GM23338 (cell line): ENCODE measurements at regions not wholly inside any gene's neighbourhood (a gene's known extent, or its start where the extent isn't known, plus 50 kb on each side); places are given as distances from the start of the nearest gene placed in this dataset.

ENCODE experiments used
- ATAC-seq: fragments of 200-7000 bp; cut with Tn5 transposase; 3 replicates; pipeline ENCODE4 v1.9.1; 2020
- DNase-seq: peaks from one replicate; pipeline ENCODE4 v3.0.0-alpha.2; 2015; ENCODE audit warnings: low spot score
- H2AFZ ChIP-seq: fragments of 200-600 bp; sonication (generic); 2 replicates; pipeline ENCODE4 v1.8.0; 2016; ENCODE audit warnings: antibody characterized with exemption, mild to moderate bottlenecking, moderate library complexity
- H3F3A ChIP-seq: fragments of 200-600 bp; sonication (generic); replicated peaks from 2 replicates; pipeline ENCODE4 v1.8.0; 2017; ENCODE audit warnings: antibody characterized with exemption, mixed run types, low read depth
- H3K27ac ChIP-seq: fragments of 200-600 bp; sonication (generic); 2 replicates; pipeline ENCODE4 v1.6.1; 2016; ENCODE audit warnings: low read depth
- H3K27me3 ChIP-seq: fragments of 200-600 bp; sonication (generic); 2 replicates; pipeline ENCODE4 v1.8.0; 2016; ENCODE audit warnings: mild to moderate bottlenecking, mixed run types, moderate library complexity; ENCODE audit not compliant: insufficient read depth
- H3K36me3 ChIP-seq: fragments of 200-600 bp; sonication (generic); 2 replicates; pipeline ENCODE4 v1.8.0; 2016; ENCODE audit warnings: mild to moderate bottlenecking; ENCODE audit not compliant: insufficient read depth
- H3K4me1 ChIP-seq: fragments of 200-600 bp; sonication (generic); 2 replicates; pipeline ENCODE4 v1.8.0; 2016; ENCODE audit warnings: mild to moderate bottlenecking, moderate library complexity; ENCODE audit not compliant: insufficient read depth
- H3K4me2 ChIP-seq: fragments of 200-600 bp; sonication (generic); 2 replicates; pipeline ENCODE4 v1.7.1; 2017; ENCODE audit warnings: mixed run types
- H3K4me3 ChIP-seq: fragments of 200-600 bp; sonication (generic); 2 replicates; pipeline ENCODE4 v1.6.1; 2016; ENCODE audit warnings: mixed run types
- H3K79me2 ChIP-seq: fragments of 200-600 bp; sonication (generic); replicated peaks from 2 replicates; pipeline ENCODE4 v1.8.0; 2017; ENCODE audit warnings: mild to moderate bottlenecking; ENCODE audit not compliant: insufficient read depth
- H3K9me2 ChIP-seq: fragments of 200-600 bp; sonication (generic); 2 replicates; pipeline ENCODE4 v1.8.0; 2017; ENCODE audit not compliant: insufficient read depth
- H4K20me1 ChIP-seq: fragments of 200-600 bp; sonication (generic); replicated peaks from 2 replicates; pipeline ENCODE4 v1.8.0; 2017; ENCODE audit warnings: mild to moderate bottlenecking; ENCODE audit not compliant: insufficient read depth
- H3K27ac Mint-ChIP-seq: 2 replicates; pipeline ENCODE4 v1.8.0; 2020; ENCODE audit warnings: inconsistent platforms, mild to moderate bottlenecking, moderate library complexity, mixed read lengths
- H3K27me3 Mint-ChIP-seq: 3 replicates; pipeline ENCODE4 v1.8.0; 2022; ENCODE audit warnings: low read depth, mild to moderate bottlenecking, moderate library complexity, mixed read lengths, inconsistent platforms; ENCODE audit not compliant: insufficient read depth, poor library complexity
- H3K36me3 Mint-ChIP-seq: 3 replicates; pipeline ENCODE4 v1.8.0; 2021; ENCODE audit warnings: low read depth, mild to moderate bottlenecking, inconsistent platforms, moderate library complexity, mixed read lengths
- H3K4me1 Mint-ChIP-seq: 3 replicates; pipeline ENCODE4 v1.8.0; 2020; ENCODE audit warnings: mild to moderate bottlenecking, inconsistent platforms, mixed read lengths
- H3K4me3 Mint-ChIP-seq: 3 replicates; pipeline ENCODE4 v1.8.0; 2021; ENCODE audit warnings: moderate library complexity, mild to moderate bottlenecking, inconsistent platforms, mixed read lengths
- H3K9me3 Mint-ChIP-seq: 3 replicates; pipeline ENCODE4 v1.8.0; 2020; ENCODE audit warnings: moderate library complexity, mild to moderate bottlenecking, inconsistent platforms, mixed read lengths
- EZH2 ChIP-seq: fragments of 200-600 bp; sonication (generic); IDR thresholded peaks from one replicate; pipeline ENCODE4 v1.8.0; 2017; ENCODE audit warnings: antibody characterized with exemption, mild to moderate bottlenecking, low read depth; ENCODE audit not compliant: unreplicated experiment
- EZH2phosphoT487 ChIP-seq: fragments of 200-600 bp; sonication (generic); IDR thresholded peaks from one replicate; pipeline ENCODE4 v1.8.1; 2018; ENCODE audit warnings: antibody characterized with exemption; ENCODE audit not compliant: unreplicated experiment
- POLR2AphosphoS5 ChIP-seq: IDR thresholded peaks from 2 replicates; pipeline ENCODE4 v1.6.1; 2016; ENCODE audit warnings: antibody characterized with exemption, low read depth
- ZNF331 ChIP-seq: fragments of 250-450 bp; sonication (Bioruptor Pico); IDR thresholded peaks from 2 replicates; pipeline ENCODE4 v1.5.0; 2020; ENCODE audit warnings: low read depth, mild to moderate bottlenecking, moderate library complexity
- TF ChIP-seq, protein P1 (sequence below): IDR thresholded peaks from one replicate; pipeline ENCODE4 v1.6.1; 2018; ENCODE audit warnings: antibody characterized with exemption; ENCODE audit not compliant: unreplicated experiment
- TF ChIP-seq, protein P2 (sequence below): IDR thresholded peaks from 2 replicates; pipeline ENCODE4 v1.6.1; 2016; ENCODE audit warnings: antibody characterized with exemption
- TF ChIP-seq, protein P3 (sequence below), 2 experiments: fragments of 200-600 bp in 1 of 2; sonication (generic) in 1 of 2; conservative IDR thresholded peaks; 2 replicates each; pipeline versions ENCODE4 v1.5.1 to v1.6.1; 2016 to 2017; ENCODE audit warnings: antibody characterized with exemption in 2 of 2, low read depth in 2 of 2, mild to moderate bottlenecking in 2 of 2, moderate library complexity in 1 of 2
- TF ChIP-seq, protein P4 (sequence below): fragments of 250-450 bp; sonication (Bioruptor Pico); IDR thresholded peaks from 2 replicates; pipeline ENCODE4 v1.5.0; 2020; ENCODE audit warnings: mild to moderate bottlenecking, moderate library complexity

DNA sequence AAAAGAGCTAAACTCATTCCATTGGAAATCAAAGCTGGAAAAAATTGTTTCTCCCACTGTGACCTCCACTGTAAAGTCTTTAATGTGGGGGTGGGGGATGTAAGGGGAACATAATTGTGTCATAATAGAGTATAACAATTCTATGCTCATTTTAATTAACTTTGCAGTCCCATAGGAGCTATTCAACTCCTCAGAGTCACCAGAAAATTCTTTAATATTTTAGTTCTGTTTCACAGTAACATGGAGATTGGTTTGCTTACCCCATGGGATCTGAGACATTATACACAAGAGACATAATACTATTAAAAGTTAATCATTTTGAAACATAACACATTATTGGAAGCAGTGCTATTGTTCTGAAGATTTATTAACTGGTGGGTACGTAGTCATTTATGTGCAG lies 765.9 kb upstream of the GRM7 start (continued):
- TF ChIP-seq, protein P1, sequence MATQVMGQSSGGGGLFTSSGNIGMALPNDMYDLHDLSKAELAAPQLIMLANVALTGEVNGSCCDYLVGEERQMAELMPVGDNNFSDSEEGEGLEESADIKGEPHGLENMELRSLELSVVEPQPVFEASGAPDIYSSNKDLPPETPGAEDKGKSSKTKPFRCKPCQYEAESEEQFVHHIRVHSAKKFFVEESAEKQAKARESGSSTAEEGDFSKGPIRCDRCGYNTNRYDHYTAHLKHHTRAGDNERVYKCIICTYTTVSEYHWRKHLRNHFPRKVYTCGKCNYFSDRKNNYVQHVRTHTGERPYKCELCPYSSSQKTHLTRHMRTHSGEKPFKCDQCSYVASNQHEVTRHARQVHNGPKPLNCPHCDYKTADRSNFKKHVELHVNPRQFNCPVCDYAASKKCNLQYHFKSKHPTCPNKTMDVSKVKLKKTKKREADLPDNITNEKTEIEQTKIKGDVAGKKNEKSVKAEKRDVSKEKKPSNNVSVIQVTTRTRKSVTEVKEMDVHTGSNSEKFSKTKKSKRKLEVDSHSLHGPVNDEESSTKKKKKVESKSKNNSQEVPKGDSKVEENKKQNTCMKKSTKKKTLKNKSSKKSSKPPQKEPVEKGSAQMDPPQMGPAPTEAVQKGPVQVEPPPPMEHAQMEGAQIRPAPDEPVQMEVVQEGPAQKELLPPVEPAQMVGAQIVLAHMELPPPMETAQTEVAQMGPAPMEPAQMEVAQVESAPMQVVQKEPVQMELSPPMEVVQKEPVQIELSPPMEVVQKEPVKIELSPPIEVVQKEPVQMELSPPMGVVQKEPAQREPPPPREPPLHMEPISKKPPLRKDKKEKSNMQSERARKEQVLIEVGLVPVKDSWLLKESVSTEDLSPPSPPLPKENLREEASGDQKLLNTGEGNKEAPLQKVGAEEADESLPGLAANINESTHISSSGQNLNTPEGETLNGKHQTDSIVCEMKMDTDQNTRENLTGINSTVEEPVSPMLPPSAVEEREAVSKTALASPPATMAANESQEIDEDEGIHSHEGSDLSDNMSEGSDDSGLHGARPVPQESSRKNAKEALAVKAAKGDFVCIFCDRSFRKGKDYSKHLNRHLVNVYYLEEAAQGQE = no peak
- no peak for TF ChIP-seq EZH2phosphoT487
- TF ChIP-seq, protein P2, sequence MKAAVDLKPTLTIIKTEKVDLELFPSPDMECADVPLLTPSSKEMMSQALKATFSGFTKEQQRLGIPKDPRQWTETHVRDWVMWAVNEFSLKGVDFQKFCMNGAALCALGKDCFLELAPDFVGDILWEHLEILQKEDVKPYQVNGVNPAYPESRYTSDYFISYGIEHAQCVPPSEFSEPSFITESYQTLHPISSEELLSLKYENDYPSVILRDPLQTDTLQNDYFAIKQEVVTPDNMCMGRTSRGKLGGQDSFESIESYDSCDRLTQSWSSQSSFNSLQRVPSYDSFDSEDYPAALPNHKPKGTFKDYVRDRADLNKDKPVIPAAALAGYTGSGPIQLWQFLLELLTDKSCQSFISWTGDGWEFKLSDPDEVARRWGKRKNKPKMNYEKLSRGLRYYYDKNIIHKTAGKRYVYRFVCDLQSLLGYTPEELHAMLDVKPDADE = no peak

DNA sequence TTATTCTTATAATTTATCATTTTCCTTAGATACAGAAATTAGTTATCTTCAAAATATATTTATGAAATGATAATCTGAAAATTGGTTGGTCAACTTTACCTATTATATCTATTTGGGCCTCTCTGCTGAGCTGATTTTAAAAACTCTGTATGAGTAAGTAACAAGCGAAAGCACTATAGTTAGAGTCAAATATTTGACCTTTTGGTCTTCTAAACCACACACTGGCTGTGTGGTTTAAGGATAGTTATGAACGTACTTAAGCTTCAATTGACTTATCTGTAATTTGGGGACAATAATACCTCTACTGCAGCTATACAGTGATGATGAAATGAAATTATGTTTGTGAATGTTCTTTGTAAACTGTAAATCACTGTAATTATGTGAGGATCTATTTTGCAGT lies 763.9 kb upstream of the GRM7 start:
- H3K36me3 ChIP-seq = no peaks in the 10 kb centered on the region; the same call in none of the 2 replicates
- no peak overlapping the region for H3K27ac ChIP-seq
- no peak overlapping the region for H3K27ac Mint-ChIP-seq
- no peaks in the 10 kb centered on the region for H3K4me1 Mint-ChIP-seq
- no peaks in the 10 kb centered on the region for H3K27me3 ChIP-seq
- no peak overlapping the region for H2AFZ ChIP-seq
- H3K4me1 ChIP-seq = no peaks in the 10 kb centered on the region
- H3K4me3 Mint-ChIP-seq = no peak overlapping the region
- DNase-seq = no peak
- H3K9me3 Mint-ChIP-seq = peaks cover 70% of the 10 kb centered on the region
- H3K79me2 ChIP-seq = no peaks in the 10 kb centered on the region
- no peak overlapping the region for H3K4me3 ChIP-seq
- H3K9me2 ChIP-seq = no peaks in the 10 kb centered on the region
- no peak for ATAC-seq
- no peaks in the 10 kb centered on the region for H3F3A ChIP-seq
- H4K20me1 ChIP-seq = no peaks in the 10 kb centered on the region
- no peaks in the 10 kb centered on the region for H3K36me3 Mint-ChIP-seq
- H3K27me3 Mint-ChIP-seq = no peaks in the 10 kb centered on the region
- no peak overlapping the region for H3K4me2 ChIP-seq
- TF ChIP-seq, protein P3, sequence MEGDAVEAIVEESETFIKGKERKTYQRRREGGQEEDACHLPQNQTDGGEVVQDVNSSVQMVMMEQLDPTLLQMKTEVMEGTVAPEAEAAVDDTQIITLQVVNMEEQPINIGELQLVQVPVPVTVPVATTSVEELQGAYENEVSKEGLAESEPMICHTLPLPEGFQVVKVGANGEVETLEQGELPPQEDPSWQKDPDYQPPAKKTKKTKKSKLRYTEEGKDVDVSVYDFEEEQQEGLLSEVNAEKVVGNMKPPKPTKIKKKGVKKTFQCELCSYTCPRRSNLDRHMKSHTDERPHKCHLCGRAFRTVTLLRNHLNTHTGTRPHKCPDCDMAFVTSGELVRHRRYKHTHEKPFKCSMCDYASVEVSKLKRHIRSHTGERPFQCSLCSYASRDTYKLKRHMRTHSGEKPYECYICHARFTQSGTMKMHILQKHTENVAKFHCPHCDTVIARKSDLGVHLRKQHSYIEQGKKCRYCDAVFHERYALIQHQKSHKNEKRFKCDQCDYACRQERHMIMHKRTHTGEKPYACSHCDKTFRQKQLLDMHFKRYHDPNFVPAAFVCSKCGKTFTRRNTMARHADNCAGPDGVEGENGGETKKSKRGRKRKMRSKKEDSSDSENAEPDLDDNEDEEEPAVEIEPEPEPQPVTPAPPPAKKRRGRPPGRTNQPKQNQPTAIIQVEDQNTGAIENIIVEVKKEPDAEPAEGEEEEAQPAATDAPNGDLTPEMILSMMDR (conservative IDR thresholded peaks at IDR 0.05; ENCODE audit: low read depth in 2 of 2) = no peak
- no peak for TF ChIP-seq EZH2phosphoT487
- no peak for TF ChIP-seq EZH2
- no peak for TF ChIP-seq POLR2AphosphoS5
- TF ChIP-seq, protein P4, sequence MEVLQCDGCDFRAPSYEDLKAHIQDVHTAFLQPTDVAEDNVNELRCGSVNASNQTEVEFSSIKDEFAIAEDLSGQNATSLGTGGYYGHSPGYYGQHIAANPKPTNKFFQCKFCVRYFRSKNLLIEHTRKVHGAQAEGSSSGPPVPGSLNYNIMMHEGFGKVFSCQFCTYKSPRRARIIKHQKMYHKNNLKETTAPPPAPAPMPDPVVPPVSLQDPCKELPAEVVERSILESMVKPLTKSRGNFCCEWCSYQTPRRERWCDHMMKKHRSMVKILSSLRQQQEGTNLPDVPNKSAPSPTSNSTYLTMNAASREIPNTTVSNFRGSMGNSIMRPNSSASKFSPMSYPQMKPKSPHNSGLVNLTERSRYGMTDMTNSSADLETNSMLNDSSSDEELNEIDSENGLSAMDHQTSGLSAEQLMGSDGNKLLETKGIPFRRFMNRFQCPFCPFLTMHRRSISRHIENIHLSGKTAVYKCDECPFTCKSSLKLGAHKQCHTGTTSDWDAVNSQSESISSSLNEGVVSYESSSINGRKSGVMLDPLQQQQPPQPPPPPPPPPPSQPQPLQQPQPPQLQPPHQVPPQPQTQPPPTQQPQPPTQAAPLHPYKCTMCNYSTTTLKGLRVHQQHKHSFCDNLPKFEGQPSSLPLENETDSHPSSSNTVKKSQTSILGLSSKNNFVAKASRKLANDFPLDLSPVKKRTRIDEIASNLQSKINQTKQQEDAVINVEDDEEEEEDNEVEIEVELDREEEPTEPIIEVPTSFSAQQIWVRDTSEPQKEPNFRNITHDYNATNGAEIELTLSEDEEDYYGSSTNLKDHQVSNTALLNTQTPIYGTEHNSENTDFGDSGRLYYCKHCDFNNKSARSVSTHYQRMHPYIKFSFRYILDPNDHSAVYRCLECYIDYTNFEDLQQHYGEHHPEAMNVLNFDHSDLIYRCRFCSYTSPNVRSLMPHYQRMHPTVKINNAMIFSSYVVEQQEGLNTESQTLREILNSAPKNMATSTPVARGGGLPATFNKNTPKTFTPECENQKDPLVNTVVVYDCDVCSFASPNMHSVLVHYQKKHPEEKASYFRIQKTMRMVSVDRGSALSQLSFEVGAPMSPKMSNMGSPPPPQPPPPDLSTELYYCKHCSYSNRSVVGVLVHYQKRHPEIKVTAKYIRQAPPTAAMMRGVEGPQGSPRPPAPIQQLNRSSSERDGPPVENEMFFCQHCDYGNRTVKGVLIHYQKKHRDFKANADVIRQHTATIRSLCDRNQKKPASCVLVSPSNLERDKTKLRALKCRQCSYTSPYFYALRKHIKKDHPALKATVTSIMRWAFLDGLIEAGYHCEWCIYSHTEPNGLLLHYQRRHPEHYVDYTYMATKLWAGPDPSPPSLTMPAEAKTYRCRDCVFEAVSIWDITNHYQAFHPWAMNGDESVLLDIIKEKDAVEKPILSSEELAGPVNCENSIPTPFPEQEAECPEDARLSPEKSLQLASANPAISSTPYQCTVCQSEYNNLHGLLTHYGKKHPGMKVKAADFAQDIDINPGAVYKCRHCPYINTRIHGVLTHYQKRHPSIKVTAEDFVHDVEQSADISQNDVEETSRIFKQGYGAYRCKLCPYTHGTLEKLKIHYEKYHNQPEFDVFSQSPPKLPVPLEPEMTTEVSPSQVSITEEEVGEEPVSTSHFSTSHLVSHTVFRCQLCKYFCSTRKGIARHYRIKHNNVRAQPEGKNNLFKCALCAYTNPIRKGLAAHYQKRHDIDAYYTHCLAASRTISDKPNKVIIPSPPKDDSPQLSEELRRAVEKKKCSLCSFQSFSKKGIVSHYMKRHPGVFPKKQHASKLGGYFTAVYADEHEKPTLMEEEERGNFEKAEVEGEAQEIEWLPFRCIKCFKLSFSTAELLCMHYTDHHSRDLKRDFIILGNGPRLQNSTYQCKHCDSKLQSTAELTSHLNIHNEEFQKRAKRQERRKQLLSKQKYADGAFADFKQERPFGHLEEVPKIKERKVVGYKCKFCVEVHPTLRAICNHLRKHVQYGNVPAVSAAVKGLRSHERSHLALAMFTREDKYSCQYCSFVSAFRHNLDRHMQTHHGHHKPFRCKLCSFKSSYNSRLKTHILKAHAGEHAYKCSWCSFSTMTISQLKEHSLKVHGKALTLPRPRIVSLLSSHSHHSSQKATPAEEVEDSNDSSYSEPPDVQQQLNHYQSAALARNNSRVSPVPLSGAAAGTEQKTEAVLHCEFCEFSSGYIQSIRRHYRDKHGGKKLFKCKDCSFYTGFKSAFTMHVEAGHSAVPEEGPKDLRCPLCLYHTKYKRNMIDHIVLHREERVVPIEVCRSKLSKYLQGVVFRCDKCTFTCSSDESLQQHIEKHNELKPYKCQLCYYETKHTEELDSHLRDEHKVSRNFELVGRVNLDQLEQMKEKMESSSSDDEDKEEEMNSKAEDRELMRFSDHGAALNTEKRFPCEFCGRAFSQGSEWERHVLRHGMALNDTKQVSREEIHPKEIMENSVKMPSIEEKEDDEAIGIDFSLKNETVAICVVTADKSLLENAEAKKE = no peak
- TF ChIP-seq ZNF331 (CRISPR knock-in tag) = no peak
- TF ChIP-seq, protein P1 = no peak
